ENCODE measurements at regions not wholly inside any gene's neighbourhood (a gene's known extent, or its start where the extent isn't known, plus 50 kb on each side); places are given as distances from the start of the nearest gene placed in this dataset.
"Not testable (repeated sequence)": the region's sequence is repeated elsewhere in the genome, so short reads cannot be mapped to it uniquely, and the experiment has no call there.

GRCh38 chr6:133787859-133788505 is 100.9 kb upstream of the TCF21 start:
- H3K9me3 Mint-ChIP-seq = no peaks in the 10 kb centered on the region
- DNase-seq (ENCODE audit: low spot score in 2 of 2) (no peak), ATAC-seq (no peak)
- H3K27ac Mint-ChIP-seq = no peak overlapping the region
- no peaks in the 10 kb centered on the region for H3K36me3 Mint-ChIP-seq

- Mint-ChIP-seq H3K9me3 (no peaks in the 10 kb centered on the region), H3K36me3 (no peaks in the 10 kb centered on the region), H3K27ac (no peak overlapping the region)
- DNase-seq (ENCODE audit: low spot score in 2 of 2) (no peak), ATAC-seq (no peak)
These were observed 100.4 kb upstream of the TCF21 start for GRCh38 chr6:133788556-133788955.

GRCh38 chr6:133789449-133789848 is 99.5 kb upstream of the TCF21 start:
- peak in 1 of 2 donors; percentile 47 for ATAC-seq
- H3K36me3 Mint-ChIP-seq; DNase-seq (ENCODE audit: low spot score in 2 of 2); H3K9me3 Mint-ChIP-seq; H3K27ac Mint-ChIP-seq: not testable (repeated sequence)

GRCh38 chr6:133790756-133791155 is 98.2 kb upstream of the TCF21 start:
- H3K36me3 Mint-ChIP-seq; H3K9me3 Mint-ChIP-seq; DNase-seq (ENCODE audit: low spot score in 2 of 2); ATAC-seq: not testable (repeated sequence)
- H3K27ac Mint-ChIP-seq = peak overlapping the region in 1 of 2 donors; percentile 6

GRCh38 chr6:133795051-133795450 is 93.9 kb upstream of the TCF21 start:
- DNase-seq (ENCODE audit: low spot score in 2 of 2); ATAC-seq; H3K36me3 Mint-ChIP-seq; H3K27ac Mint-ChIP-seq: not testable (repeated sequence)
- peaks cover 7 to 11% of the 10 kb centered on the region in 2 donors for H3K9me3 Mint-ChIP-seq

GRCh38 chr6:133796235-133796634 is 92.7 kb upstream of the TCF21 start:
- DNase-seq (ENCODE audit: low spot score in 2 of 2) (no peak), ATAC-seq (no peak)
- H3K27ac Mint-ChIP-seq = no peak overlapping the region
- H3K36me3 Mint-ChIP-seq = peaks cover 0 to 4% of the 10 kb centered on the region in 2 donors
- H3K9me3 Mint-ChIP-seq = peaks cover 7 to 11% of the 10 kb centered on the region in 2 donors

GRCh38 chr6:133799043-133799442 is 89.9 kb upstream of the TCF21 start:
- DNase-seq (ENCODE audit: low spot score in 2 of 2) (no peak), ATAC-seq (no peak)
- H3K36me3 Mint-ChIP-seq = peaks cover 0 to 4% of the 10 kb centered on the region in 2 donors
- no peak overlapping the region for H3K27ac Mint-ChIP-seq
- peaks cover 7 to 8% of the 10 kb centered on the region in 2 donors for H3K9me3 Mint-ChIP-seq

- H3K36me3 Mint-ChIP-seq = no peaks in the 10 kb centered on the region
- no peak for ATAC-seq
- no peaks in the 10 kb centered on the region for H3K9me3 Mint-ChIP-seq
- no peak overlapping the region for H3K27ac Mint-ChIP-seq
- DNase-seq (ENCODE audit: low spot score in 2 of 2) = no peak
These were observed 86.1 kb upstream of the TCF21 start for GRCh38 chr6:133802861-133803260.

GRCh38 chr6:133804265-133804664 is 84.6 kb upstream of the TCF21 start:
- Mint-ChIP-seq H3K9me3 (no peaks in the 10 kb centered on the region), H3K27ac (no peak overlapping the region), H3K36me3 (no peaks in the 10 kb centered on the region)
- DNase-seq (ENCODE audit: low spot score in 2 of 2) = no peak
- no peak for ATAC-seq

GRCh38 chr6:133805876-133806275 is 83.0 kb upstream of the TCF21 start:
- DNase-seq (ENCODE audit: low spot score in 2 of 2) = no peak
- Mint-ChIP-seq H3K27ac (no peak overlapping the region), H3K9me3 (no peaks in the 10 kb centered on the region), H3K36me3 (no peaks in the 10 kb centered on the region)
- no peak for ATAC-seq

- H3K9me3 Mint-ChIP-seq = no peaks in the 10 kb centered on the region
- no peak for DNase-seq (ENCODE audit: low spot score in 2 of 2)
- no peaks in the 10 kb centered on the region for H3K36me3 Mint-ChIP-seq
- ATAC-seq = no peak
- no peak overlapping the region for H3K27ac Mint-ChIP-seq
These were observed 82.4 kb upstream of the TCF21 start for GRCh38 chr6:133806382-133807140.

- ATAC-seq (no peak), DNase-seq (ENCODE audit: low spot score in 2 of 2) (no peak)
- H3K27ac Mint-ChIP-seq = no peak overlapping the region
- H3K9me3 Mint-ChIP-seq = no peaks in the 10 kb centered on the region
- no peaks in the 10 kb centered on the region for H3K36me3 Mint-ChIP-seq
These were observed 81.4 kb upstream of the TCF21 start for GRCh38 chr6:133807501-133807900.

- no peak for DNase-seq (ENCODE audit: low spot score in 2 of 2)
- Mint-ChIP-seq H3K27ac (no peak overlapping the region), H3K36me3 (no peaks in the 10 kb centered on the region), H3K9me3 (no peaks in the 10 kb centered on the region)
- ATAC-seq = no peak
These were observed 79.5 kb upstream of the TCF21 start for GRCh38 chr6:133809406-133809805.

- DNase-seq (ENCODE audit: low spot score in 2 of 2) = no peak
- H3K27ac Mint-ChIP-seq = no peak overlapping the region
- peaks cover 0 to 13% of the 10 kb centered on the region in 2 donors for H3K9me3 Mint-ChIP-seq
- H3K36me3 Mint-ChIP-seq = no peaks in the 10 kb centered on the region
- no peak for ATAC-seq
These were observed 77.4 kb upstream of the TCF21 start for GRCh38 chr6:133811557-133811956.

GRCh38 chr6:133812446-133812845 is 76.5 kb upstream of the TCF21 start:
- DNase-seq (ENCODE audit: low spot score in 2 of 2); ATAC-seq; H3K27ac Mint-ChIP-seq; H3K36me3 Mint-ChIP-seq: not testable (repeated sequence)
- H3K9me3 Mint-ChIP-seq = peaks cover 0 to 13% of the 10 kb centered on the region in 2 donors

- no peak overlapping the region for H3K27ac Mint-ChIP-seq
- H3K36me3 Mint-ChIP-seq = no peaks in the 10 kb centered on the region
- DNase-seq (ENCODE audit: low spot score in 2 of 2) (no peak), ATAC-seq (no peak)
- H3K9me3 Mint-ChIP-seq = peaks cover 0 to 13% of the 10 kb centered on the region in 2 donors
These were observed 74.7 kb upstream of the TCF21 start for GRCh38 chr6:133814238-133814637.

GRCh38 chr6:133814797-133815196 is 74.1 kb upstream of the TCF21 start:
- peak in 1 of 2 donors; percentile 4 for DNase-seq (ENCODE audit: low spot score in 2 of 2)
- Mint-ChIP-seq H3K9me3 (peaks cover 0 to 13% of the 10 kb centered on the region in 2 donors), H3K36me3 (no peaks in the 10 kb centered on the region), H3K27ac (no peak overlapping the region)
- peak; percentile 36 to 80 for ATAC-seq

GRCh38 chr6:133815313-133815712 is 73.6 kb upstream of the TCF21 start:
- DNase-seq (ENCODE audit: low spot score in 2 of 2) (no peak), ATAC-seq (no peak)
- H3K36me3 Mint-ChIP-seq = no peaks in the 10 kb centered on the region
- H3K9me3 Mint-ChIP-seq = peaks cover 0 to 13% of the 10 kb centered on the region in 2 donors
- H3K27ac Mint-ChIP-seq = no peak overlapping the region
